NCI-H2227 treated with DMSO at 0.1 percent for 48 hours (cell line): ENCODE measurements at regions not wholly inside any gene's neighbourhood (a gene's known extent, or its start where the extent isn't known, plus 50 kb on each side); places are given as distances from the start of the nearest gene placed in this dataset.
"Not testable (repeated sequence)": the region's sequence is repeated elsewhere in the genome, so short reads cannot be mapped to it uniquely, and the experiment has no call there.

Experiments
- DNase-seq: peaks from one replicate; lab custom pipeline; 2025; lab: John Stamatoyannopoulos, UW

DNA sequence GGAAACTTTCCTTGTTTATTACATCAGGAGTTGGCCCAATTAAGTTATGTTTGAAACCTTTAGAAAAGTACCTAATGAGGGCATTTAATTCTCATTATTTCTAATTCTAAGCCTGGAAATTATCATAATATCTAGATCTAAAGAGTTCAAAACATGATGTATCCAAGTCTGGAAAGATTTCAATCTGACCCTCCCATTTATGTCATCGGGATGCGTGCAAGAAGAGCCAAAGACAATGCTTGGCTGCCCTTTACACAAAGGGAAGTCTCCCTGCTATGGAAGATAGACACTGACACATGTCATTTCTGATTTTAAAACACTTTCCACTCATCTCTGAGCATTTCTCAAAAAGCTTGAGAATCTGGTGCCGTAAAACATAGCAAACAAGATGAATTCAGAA lies 222.4 kb downstream of the ANTXR2 start:
- DNase-seq: no peak

DNA sequence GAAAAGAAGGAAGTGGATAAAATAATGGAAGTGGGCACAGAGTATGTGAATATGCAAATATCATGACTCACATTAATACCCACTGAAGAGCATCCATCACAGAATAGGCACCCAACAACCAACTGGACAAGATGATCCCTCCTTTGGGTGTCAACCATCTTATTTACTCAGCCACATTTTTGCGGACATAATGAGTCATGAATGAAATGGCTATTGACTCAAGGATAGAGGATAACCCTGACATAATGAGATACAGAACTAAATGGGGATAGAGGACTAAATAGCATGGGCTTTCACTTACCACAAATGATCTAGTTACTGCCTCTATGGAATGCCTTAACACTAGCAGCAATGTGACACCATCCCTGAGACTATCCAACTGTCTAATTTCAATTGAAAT lies 224.7 kb downstream of the ANTXR2 start:
- no peak for DNase-seq

DNA sequence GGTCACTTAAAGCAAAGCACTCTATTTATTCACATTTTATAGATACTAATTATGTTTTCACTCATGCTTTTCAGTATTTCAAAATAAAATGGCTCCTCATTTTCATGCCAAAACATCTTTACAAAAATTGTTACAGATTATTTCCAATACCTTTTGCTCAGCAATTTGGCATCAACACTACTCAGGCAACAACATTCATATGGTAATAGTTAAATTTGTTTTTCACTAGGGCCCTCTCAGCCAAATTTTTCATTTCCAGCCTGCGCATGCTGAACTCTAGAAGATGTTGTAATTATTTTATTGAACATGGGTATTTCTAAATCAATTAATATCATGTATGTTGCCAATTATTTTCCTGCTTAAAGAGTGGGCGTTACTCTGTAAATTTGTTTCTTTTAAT lies 225.6 kb downstream of the ANTXR2 start:
- no peak for DNase-seq

DNA sequence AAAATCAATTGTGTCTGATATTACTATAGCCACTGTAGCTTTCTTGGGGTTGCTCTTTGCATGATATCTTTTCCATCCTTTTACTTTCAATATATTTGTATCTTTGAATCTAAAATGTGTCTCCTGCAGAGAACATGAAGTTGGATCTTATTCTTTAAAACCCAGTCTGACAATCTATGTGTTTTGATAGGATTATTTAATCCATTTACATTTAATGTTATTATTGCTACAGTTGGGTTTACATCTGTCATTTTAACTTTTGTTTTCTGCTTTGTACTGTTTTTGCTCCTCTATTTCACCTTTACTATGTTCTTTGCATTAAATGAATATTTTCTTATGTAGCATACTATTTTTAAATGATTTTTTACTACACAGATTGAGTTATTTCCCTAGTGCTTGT lies 230.9 kb downstream of the ANTXR2 start:
- no peak for DNase-seq

DNA sequence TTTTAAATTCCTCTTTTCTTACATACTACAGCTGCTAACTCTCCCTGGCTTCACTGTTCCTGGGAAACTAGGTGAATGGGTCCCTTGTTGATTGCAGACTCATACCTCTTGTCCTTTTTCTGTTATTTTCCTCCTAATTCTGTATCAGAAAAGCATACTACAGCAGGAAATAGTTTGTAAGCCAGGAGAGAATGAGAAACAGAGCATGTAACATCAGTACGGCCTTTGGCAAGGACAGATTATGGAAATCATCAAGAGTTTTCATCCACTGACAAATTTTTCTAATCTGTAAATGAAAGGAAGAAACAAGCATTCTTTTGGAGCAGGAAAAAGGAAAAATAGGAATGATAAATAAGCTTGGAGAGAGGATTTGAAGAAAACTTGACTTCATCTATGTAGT lies 239.2 kb downstream of the ANTXR2 start:
- no peak for DNase-seq

DNA sequence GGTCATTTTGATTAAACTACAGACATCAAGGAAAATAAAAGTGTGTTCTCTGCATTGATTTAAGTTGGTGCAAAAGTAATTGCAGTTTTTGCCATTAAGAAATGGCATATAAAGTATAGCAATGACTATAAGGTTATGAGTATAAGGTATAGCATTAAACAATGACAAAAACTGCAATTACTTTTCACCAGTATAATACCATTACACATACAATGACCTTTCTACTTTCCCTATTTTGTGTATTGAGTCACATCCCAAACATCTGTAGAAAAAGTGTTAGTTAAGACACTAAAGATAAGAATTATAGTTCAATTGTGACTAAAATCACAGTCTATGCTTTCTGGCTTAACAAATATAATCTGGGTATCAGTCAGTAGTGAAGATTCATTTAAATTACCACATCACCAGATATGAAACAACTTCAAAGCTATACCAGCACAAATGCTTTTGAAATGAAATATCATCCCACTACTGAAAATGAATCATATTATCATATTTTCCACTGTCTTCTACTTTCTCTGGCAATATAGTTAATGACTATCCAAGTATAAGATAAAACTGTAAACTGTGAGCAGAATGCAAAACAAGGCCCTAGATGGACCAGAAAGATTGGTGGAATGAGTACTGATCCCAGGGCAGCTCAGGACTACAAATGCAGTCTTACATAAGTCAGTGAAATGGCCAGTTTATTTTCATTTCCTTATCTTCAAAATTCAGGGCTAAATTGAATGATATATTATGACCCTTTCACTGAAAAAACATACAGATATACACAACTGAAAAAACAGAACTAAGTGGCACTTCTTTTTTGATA lies 241.1 kb downstream of the ANTXR2 start:
- DNase-seq: no peak

DNA sequence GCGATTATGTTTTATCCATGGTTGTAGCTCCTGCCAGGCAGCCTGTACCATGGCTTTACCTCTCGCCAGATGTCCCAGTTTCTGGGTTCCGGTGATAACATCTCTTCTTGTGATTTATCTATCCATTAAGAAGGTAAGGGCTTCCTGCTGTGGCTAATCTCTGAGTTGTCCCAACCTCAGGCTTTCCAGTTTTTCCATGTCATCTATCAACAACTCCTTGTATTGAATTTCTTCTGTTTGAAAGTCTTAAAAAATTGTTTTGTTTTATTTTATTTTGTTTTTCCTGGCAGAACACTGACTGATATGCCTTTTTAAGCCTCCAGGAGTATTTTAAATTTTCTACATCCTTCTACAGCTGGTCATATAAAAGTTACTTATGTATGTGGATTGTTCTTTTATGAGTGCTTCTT lies 241.9 kb downstream of the ANTXR2 start:
- DNase-seq: no peak

DNA sequence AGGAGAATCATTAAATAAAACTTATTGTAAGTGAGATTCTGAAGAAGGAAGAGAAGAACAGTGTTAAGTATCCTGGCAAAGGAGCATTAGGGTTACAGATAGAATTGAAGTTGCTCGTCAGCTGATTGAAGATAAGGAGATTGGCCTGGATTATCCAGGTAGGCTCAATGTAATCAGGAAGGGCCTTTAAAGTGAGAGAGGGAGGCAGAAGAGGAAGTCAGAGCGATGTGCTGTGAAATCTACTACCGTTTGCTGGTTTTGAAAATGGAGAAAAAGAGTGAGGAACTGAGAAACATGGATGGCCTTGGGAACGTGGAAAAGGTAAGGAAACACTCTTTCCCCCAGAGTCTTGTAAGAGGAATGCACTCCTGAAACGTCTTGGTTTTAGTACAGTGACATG lies 245.7 kb downstream of the ANTXR2 start:
- no peak for DNase-seq

DNA sequence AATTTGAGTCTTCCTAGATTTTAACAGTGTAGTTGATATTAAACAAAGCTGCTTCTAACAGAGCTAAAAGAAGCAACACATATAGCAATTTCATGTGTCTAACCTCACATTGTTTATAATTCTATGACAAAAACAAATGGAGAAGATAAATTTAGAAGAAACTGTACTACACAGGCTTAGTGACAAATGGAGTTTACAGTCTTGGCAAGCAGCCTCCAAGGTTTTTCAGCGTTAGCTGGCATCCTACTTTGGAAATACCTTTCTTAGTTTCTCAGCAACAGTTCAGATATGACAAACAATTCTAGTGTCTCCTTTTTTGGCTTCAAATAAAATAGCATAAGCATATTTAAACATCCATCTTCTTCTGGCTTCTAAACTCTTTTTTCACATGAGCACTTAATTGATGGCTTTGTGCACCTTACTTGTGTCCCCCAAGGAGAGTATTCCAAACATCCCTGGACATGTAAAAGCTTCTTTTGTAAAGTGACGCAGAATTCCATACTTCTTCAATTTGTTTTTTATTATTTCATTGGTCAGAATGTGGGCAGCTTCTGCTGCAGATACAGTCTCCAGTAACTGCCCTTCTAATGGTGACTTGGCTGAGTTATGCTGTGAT lies 249.8 kb downstream of the ANTXR2 start:
- no peak for DNase-seq

DNA sequence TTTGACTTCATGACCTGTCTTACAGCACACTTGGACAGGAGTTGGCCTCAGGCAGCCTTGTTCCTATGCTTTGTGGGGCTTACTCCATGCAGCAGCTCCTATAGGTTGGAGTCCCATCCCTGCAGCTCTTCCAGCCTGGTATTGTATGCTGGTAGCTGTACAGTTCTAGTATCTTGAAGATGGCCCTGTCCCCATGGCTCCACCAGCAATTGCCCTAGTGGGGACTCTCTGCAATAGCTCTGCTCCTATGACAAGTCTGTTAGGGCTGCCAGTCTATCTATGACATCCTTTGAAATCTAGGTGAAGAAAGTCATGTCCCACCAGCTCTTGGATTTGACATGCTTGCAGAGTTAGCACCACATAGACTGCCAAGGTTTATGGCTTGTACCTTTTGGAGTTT lies 252.6 kb downstream of the ANTXR2 start:
- no peak for DNase-seq

DNA sequence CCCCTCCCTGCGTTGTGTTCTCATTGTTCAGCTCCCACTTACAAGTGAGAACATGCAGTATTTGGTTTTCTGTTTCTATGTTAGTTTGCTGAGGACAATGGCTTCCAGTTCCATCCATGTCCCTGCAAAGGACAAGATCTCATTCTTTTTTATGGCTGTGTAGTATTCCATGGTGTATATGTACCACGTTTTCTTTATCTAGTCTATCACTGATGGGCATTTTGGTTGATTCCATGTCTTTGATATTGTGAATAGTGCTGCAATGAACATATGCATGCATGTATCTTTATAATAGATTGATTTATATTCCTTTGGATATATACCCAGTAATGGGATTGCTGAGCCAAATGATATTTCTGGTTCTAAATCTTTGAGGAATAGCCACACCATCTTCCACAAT lies 265.1 kb downstream of the ANTXR2 start:
- not testable (repeated sequence) for DNase-seq

DNA sequence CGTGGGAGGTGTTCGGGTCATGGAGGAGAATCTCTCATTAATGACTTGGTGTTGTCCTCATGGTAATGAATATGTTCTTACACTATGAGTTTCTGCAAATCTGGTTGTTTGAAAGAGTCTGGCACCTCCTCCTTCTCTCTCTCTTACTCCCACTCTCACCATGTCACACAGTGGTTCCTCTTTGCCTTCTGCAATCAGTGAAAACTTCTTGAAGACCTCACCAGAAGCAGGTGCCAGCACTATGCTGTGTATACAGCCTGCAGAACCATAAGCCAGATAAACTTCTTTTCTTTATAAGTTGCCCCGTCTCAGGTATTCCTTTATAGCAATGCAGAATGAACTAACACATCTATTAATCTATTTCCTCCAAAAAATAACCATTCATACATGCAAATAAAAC lies 275.0 kb downstream of the ANTXR2 start:
- no peak for DNase-seq

DNA sequence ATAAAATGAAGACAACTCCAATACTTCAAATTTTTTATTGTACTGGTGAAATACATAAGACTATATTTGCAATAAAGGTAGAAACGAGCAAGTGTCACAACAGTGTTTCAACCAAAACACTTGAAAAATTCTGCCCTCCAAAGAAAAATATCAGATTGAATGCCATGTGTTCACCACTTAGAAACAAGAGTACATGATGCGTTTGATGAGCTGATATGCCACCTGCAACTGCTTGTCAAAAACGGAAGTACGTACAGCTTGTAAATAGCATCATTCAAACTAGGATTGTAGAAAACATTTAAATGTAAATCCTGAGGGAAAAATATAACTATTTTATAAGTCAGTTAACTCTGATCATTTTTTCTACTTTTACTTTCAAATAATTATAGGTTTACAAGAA lies 276.1 kb downstream of the ANTXR2 start:
- no peak for DNase-seq

DNA sequence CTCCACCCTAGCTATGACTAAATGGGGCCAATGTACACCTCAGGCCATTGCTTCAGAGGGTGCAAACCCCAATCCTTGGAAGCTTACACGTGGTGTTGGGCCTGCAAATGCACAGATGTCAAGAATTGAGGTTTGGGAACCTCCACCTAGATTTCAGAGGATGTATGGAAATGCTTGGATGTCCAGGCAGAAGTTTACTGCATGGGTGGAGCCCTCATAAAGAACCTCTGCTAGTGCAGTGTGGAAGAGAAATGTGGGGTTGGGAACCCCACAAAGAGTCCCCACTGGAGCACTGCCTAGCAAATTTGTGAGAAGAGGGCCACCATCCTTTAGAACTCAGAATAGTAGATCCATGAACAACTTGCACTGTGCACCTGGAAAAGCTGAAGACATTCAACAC lies 284.1 kb downstream of the ANTXR2 start:
- DNase-seq: no peak

DNA sequence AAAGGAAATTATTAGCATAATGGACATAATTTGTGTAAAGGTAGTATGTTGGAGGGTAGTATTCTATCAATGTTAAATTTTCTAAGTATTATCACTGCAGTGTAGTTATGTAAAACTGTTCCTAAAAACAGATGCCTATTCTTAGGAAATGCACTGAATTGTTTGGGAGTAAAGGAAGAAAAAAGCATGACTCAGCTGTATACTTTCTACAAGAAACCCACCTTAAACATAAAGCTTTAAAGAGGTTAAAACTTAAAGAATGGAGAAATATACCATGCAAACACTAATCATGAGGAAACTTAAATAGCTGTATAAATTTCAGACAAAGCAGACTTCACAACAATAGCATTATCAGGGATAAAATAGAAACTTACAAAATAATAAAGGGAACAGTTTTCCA lies 292.9 kb downstream of the ANTXR2 start:
- no peak for DNase-seq

DNA sequence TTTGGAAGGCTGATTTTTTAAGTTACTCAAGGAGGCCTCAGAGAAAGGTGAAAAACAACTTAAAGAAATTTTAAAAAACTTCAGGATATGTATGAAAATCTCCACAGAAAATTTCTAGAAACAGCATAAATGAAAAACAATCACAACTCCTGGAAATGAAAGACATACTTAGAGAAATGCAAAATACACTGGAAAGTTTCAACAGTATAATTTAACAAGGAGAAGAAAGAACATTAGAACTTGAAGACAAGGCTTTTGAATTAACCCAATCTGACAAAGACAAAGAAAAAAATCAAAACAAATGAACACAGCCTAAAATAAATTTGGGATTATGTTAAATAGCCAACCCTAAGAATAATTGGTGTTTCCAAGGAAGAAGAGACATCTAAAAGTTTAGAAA lies 300.5 kb downstream of the ANTXR2 start:
- no peak for DNase-seq

DNA sequence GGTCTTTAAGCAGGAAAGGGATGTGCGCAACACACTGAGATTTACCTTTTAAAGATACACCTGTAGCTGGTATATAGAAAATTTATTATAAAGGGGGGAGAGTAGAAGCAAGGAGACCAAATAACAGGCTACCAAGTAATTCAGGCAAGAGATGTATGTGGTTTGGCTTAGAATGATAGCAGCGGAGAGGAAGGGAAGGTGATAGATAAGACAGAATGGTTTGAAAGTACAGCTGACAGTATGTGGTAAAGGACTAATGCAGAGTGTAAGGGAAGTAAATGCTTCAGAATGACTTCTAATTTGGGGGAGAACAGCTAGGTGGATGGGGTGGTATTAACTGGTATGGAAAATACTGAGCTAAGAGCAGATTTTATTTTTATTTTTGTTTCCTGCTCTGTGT lies 308.9 kb downstream of the ANTXR2 start:
- DNase-seq: no peak

DNA sequence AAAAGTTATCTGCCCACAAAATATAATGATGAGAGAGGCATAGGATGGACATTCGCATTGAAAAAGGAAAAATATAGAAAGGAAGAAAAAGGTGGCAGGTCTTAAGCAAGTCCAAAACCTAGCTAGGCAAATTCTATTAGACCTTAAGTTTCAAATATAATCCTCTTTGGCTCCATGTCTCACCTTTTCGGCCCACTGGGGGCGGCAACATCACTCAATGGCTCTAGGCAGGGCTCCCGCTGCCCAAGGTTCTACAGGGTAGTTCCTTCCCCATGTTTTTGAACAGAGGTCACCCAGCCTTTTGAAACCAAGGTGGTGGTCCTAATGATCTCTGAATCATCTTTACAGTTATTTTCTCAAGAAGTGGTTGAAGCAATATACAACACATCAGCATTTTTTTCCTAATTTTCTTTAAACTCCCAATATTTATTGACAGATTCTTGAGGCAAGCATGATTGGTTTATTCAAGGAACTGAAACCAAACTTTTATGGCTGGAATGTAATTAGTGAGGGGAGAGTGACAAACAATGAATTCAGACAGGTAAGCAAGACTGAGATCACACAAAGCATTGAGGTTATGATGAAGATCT lies 309.4 kb downstream of the ANTXR2 start:
- no peak for DNase-seq

DNA sequence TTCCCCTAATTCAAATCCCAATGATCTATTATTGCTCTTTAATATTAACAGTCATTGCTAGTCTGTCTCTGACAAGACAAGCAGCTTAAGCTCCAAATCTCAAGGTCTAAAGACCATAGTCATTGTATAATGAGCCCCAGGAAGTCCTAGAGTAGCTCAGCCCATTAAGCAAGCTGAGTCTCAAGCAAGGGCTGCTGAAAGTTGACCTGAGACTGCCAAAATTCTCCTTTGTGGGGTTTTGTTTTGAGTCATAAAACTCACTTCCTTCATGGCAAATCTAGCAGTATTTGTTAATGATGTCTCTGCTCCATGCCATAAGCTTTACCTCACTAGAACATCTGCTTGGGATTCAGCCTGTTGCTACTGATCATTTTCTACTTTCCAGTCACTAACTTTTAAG lies 313.2 kb downstream of the ANTXR2 start:
- DNase-seq: no peak

DNA sequence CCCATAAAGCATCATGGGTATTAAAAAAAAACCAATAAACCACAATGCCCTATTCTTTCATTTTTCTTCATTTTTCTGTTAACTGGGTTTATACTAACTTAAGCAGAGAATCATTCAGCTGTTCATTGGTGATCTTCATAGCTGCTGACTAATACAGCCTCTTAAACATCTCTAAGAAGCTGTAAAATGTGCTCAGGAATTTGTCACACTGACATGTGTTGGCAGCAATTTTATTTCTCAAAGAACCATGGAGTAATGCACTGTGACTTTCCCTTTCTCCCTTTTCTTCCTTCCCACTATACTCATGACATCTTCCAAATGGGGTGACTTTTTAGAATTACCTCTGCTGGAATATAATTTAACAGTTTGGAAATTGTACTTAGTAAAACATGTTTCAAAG lies 315.4 kb downstream of the ANTXR2 start:
- DNase-seq: no peak

DNA sequence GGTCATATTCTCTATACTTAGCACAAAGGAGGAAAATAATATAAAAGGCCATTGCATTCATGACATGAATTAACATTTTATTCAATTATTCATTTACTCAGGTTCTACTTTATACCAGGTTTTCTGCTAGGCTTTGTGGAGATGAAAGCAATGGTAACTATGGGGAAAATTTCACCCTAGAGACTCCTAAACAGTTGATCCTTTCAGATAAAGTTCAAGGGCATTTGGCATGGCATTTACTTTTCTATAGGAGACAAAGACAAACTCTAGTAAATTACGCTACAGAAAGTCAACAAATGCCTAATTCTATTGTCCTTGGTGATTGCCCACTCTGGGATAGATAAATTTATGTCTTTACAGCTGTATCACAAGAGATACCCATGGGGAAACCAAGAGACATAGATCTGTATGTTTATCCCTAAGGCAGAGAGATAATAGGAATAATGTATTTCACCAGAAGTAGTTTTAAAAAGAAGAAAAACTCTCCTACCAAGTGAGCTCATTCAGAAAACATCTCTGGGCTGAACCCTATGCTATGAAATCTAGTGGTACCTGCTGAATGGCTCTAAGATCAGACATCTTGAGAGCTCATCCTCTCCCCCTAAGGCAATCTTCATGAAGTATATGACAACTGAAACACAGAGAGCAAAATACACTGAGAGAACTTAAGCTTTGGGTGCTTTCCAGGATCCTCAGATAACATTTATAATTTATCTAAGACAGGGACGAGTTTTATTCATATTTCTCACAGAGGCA lies 316.7 kb downstream of the ANTXR2 start:
- no peak for DNase-seq

DNA sequence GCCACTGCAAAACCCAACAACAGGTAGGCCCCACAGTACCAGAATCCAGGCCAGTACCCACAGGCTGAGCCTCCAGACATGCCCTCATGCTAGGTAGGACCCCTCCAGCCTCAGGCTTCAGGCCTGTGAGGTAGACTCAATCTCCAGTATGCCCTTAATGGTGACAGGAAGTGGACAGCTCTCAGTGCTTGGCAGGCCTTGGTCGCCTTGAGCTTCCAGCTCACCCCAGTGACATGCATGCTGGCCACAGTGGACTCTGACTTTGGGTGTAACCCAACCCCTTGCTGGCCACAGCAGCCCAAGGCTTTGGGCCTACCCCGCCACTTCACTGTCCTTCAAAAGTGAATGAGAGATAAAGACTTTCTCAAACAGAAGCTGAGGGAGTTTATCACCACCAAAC lies 324.2 kb downstream of the ANTXR2 start:
- no peak for DNase-seq

DNA sequence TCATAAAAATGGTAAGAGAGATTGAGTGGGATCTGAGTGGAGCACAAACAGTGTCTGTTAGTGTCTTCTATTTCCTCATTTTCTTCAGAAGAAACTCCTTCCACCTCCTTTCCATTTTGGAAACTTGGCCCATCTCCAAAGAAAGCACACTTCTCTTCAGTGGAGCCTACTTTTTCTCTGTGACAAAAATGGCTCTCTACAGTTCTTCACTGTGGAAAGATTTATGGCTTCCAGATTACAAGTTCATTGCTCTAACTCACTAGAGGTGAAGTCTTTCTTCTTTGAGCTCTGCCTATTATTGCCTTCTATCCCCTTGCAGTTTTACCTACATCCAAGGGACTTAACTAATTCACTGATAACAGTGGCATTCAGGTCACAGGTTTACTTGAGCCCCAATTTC lies 325.8 kb downstream of the ANTXR2 start:
- no peak for DNase-seq
